ENCODE measurements at regions not wholly inside any gene's neighbourhood (a gene's known extent, or its start where the extent isn't known, plus 50 kb on each side); places are given as distances from the start of the nearest gene placed in this dataset.

- no peak for DNase-seq
These were observed 707.8 kb downstream of the TUSC7 start for GRCh38 chr3:117417411-117417810.

GRCh38 chr3:117427081-117427480, 717.5 kb downstream of the TUSC7 start:
- DNase-seq, result no peak

- no peak for DNase-seq
These were observed 723.8 kb downstream of the TUSC7 start for GRCh38 chr3:117433427-117433826.

DNA sequence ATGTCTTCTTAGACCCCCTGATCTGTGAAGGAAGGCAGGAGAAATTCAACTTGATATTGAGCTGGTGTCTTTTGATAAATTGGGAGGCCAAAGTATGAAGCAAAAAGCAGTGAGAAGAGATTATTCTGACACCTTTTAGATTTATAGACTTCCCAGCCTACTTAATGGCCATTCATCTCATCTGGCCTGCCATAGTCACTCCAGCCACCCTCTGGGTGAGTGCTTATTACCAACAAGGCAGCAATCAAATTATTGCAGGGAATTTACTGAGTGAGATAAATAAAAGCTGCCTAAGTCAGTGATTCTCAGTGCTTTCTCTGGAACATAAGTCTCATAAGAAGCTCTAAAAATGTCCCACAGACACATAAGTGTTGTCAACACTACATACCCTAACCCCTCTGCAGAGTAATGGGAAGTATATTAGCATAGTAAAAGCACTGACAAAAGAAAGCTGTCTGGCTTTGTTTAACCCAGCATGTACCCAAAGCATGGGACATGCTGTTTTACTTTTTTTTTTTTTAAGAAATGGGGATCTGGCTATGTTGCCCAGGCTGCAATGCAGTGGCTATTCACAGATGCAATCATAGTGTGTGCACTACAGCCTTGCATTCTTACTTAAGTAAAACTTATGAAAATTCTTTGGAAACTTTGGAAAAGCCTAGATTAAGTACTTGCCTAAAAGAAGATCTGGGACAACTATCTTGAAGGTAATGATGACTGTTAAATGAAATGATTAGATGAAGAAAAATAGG, 725.3 kb downstream of the TUSC7 start:
- no peak for DNase-seq

DNA sequence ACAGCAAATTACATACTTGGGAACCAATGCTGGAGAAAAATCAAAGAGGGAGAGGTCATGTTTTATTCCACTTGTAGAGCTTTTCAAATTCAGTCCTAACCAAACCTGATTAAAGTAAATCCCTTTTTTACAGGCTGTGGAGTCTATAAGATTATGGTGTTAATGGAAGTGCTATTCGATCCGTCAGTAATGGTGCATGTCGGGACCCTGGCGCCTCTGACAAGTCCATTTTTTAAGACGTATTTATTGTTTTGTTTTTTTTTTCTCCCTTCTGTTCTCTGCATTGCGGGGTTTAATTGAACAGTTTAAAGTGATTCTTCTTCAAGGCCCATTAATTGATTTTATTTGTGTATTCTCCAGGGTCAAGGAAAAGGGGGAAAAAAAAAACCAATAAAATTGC, 725.9 kb downstream of the TUSC7 start:
- DNase-seq, result no peak

GRCh38 chr3:117439812-117440211, 730.2 kb downstream of the TUSC7 start:
- DNase-seq, result peak; percentile 57

GRCh38 chr3:117441851-117442250, 732.3 kb downstream of the TUSC7 start:
- DNase-seq, result no peak

GRCh38 chr3:117442566-117442965, 733.0 kb downstream of the TUSC7 start:
- DNase-seq, result no peak

GRCh38 chr3:117443014-117443413, 733.4 kb downstream of the TUSC7 start:
- DNase-seq, result no peak

DNA sequence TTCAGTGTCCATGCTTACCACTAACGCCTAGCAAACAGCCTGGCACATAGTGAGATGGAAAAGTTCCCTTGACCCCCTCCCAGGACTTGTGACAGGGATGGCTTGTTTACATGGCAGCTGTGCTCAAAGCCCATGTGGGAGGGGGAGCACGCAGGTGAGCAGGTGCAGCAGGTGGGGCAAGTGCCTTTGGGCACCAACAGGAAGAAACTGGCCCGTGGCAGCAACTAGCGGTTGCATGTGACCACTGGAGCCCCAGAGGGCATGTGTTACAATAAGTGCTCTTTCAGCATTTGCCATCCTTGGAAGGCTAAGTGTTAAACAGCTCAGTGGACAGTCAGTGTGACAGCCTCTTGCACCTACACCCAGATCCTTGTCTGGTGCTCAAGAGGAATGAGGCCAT, 734.6 kb downstream of the TUSC7 start:
- no peak for DNase-seq

DNA sequence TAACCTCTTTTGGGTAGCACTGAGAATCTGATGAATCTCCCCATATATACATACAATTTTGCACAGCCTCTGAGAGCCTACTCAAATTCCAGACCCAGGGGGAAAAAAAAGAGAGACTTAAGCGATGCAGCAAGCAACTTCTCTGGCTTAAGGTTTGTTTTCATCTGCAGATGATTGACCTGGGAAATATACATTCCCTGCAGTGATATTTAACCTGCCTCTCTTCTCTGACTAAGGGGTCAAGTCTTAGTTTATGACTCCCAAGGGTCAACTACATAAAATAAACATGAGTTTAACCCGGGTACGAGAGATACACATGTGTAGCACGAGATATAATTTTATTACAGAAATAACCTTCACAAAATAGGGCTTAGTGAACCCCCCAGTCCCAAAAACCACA, 737.8 kb downstream of the TUSC7 start:
- no peak for DNase-seq

- DNase-seq, result no peak
These were observed 740.4 kb downstream of the TUSC7 start for GRCh38 chr3:117450026-117450425.

DNA sequence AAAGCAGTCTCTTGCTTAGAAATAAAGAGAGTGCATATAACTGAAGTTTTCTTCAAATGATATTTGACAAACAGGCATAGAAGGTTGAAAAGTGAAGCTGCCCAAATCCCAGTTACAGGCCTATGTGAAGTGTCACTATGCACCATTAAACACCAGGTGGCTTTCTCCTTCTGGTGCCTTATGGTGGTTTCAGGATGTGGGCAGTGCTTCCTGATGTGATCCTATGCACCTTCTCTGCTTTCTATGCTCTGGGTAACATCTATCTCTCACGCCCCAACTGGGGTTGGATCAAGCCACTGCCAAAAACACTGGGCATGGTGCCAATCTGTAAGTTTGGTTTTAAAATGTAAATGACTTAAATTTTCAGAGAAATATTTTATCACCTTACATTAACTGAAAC, 744.7 kb downstream of the TUSC7 start:
- no peak for DNase-seq

DNA sequence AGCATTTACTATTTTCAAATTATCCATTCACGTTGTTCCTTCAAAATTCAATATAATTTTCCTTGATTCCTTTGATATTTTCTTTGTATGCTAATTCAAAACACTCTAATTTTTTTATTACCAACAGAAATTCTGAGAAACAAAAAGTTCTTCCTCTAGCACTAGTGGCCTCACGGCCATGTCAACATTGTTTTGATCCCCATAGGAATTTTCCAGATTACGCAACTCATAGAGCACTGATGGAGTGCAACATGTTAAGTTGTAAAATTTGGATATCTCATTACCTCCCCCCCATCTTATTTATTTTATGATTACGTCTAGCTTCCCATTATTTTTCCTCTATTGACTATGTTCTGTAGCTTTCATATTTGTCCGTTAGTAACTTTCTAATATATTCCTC, 745.3 kb downstream of the TUSC7 start:
- no peak for DNase-seq

GRCh38 chr3:117455782-117456181, 746.2 kb downstream of the TUSC7 start:
- no peak for DNase-seq

DNA sequence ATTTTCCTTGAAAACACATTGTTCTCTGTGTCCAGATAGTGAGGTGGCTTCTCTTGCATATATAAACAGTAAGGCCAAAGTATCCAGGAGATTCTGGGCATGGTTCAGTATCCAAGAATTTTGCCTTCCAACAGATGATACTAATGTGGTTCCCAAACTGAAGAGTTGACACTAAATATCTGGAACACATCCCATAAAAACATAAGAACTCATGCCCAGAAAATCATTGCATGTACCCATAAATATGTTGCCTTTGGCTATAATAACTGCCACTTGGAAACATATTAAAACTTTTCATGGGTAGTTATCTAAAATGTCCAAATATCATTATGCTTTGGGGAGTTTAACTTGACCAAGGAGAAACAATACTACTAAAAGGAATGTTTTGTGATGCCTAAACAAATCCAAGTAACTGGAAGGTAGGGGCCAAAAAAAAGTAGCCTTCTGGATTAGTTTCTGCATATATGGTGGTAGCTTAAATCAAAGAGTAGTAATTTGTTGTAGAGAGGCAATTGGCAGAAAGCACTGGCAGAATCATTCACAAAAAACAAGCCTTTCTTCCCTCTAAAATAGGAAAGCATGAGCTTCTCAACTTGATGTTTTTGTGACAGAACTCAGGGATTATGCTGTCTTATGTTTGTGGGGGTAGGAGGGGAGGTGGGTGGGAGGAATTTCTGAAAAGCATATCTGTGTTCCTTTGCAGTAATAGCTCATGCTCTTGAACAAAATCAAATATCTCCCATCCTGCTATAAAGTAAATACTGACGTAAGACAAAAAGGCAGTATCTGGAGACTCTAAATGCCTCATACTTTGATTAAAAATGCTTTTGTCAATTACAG, 753.9 kb downstream of the TUSC7 start:
- DNase-seq, result no peak

DNA sequence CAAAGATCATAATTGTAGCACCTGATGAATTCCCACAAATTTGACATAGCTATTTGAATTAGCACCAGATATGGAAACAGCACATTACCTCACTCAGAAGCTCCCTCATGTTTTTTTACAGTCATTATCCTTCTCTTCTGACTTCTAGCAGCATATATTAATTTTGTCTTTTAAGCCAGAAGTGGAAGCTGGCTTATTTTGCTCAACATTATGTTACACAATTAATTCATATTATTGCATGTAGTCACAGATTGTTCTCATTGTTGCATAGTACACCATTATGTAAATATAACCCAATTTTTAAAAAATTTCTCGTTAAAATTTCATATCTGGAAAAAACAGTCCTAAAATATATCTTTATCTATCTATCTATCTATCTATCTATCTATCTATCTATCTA, 762.3 kb downstream of the TUSC7 start:
- DNase-seq, result no peak

DNA sequence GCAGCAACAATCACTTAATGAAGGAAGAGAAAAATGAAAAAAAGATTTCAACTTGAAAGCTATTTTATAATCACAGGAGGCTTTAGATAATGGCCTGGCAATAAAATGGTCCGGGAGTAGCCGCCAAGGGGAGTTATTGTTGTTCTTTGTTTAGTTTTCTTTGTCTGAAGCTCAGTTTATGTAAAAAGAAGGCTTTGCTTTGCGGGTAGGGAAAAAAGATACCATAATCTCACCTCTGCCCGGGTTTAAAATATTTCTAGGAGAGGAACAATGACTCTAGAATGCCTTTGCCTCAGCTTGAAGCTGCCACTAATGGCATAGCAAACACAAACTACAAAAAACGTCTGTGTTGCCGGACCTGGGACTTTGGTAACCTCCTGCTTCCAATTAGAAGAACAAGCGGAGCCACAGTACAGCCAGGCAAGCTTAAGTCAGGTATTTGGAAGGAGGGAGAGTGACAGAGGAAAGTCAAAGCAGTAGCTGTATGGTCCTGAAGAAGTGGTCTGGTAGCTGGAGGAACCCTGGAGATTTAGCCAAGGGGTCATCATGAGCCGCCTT, 764.5 kb downstream of the TUSC7 start:
- no peak for DNase-seq

- no peak for DNase-seq
These were observed 767.0 kb downstream of the TUSC7 start for GRCh38 chr3:117476572-117476971.

DNA sequence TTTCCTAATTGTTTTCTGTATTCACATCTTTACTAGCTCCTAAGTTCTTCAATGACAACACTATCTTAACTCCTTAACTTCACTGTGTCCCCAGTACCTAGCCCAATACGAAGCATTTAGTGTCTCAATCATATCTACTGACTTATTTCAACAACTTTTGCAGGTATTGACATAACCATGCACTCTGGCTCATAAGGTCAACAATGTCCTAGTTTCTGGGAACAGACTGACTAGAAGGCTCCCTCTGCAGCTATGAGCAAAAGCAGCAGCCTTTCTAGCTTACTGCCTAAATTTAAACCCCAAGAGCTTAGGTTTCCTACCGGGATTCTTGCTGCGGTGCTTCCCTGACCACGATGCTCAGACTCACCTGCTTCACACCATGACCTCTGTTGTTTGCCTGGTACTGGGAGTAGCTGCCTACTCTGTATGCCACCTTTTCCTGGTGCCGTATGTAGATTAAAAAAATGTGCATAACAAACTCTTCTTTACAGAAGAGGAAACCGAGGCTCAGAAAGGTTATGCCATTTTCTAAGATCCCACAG, 767.7 kb downstream of the TUSC7 start:
- no peak for DNase-seq

DNA sequence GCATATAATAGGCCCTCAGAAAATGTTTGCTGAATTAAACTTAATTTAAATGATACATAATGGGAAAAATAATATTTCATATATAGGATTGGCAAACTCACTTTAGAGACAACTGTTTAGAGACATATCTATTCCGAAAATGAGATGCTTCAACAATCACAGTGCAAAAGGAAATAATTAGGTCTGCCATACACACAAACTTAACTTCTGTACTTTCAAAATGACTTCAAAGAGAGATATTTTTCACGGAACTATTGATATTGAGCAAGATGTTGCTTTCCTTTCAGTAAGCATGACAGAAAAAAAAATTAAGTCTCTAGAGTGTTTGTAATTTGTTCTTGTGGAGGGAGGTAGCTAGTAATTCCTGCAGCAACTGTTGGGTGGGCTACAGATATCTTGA, 769.5 kb downstream of the TUSC7 start:
- DNase-seq, result no peak

DNA sequence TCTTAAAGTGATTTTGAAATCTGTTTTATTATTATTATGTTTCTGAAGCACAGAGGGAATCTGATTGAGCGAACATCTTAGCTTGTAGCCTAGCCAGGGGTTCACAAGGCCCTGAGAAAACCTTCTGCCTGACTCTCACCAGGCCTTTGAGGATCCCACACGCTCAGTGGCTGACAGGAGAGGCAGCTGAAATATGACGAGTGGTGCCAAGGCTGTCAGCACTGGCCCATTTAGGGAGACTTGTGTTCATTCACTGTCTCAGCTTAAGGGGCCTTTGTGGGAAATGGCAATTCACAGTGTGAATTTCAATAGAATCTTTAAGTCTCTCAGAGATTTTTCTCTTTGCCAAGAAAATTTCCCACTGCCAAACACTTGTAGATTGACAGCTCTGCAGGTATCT, 770.9 kb downstream of the TUSC7 start:
- DNase-seq, result no peak

DNA sequence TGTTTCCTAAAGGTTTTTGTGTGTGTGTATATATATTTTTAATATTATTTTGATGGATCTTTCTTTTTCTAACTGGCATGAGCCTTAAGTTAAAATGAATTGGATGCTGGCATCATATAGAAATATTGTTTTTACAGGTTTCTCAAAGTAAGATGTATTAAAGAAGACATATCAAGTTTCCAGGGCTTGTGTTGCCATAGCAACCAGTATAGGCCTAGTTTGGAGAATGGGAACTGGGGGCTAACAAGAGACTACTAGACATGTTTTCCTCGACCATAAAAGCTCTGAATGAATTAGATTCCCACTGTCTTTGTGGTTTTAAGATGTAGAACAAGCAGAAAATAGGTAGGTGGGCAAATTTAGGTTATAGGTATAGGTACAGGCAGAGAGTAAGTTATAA, 771.4 kb downstream of the TUSC7 start:
- no peak for DNase-seq

DNA sequence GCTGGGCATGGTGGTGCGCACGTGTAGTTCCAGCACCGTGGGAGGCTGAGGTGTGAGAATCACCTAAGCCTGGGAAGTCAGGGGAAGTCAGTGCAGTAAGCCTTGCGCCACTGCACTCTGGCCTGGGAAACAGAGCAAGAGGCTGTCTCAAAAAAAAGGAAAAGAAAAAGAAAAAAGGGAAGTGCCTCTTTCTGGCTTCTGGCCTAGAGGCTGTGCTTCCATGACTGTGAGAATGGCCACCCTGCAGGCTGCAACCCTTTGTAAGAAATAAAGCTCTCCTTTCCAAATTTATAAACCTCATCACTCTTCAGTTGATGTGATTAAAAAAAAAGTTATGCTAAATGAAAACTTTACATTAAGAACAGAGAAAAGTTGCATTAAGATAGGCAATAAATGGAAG, 774.3 kb downstream of the TUSC7 start:
- no peak for DNase-seq

All from NCI-H2029 (cell line).